Esophagus squamous epithelium (tissue), 4 donors: ENCODE measurements at regions not wholly inside any gene's neighbourhood (a gene's known extent, or its start where the extent isn't known, plus 50 kb on each side); places are given as distances from the start of the nearest gene placed in this dataset.

Experiments used
- POLR2A ChIP-seq, 4 donors: fragments of 450-650 bp; IDR thresholded peaks; one replicate each; pipeline ENCODE4 v1.6.1; 2017; ENCODE audit warnings: antibody characterized with exemption in 4 of 4, mild to moderate bottlenecking in 4 of 4, moderate library complexity in 3 of 4
- TF ChIP-seq, protein P1 (sequence below), 6 experiments: fragments of 450-650 bp in 4 of 6; fragments of 200-600 bp in 2 of 6; sonication (generic) in 2 of 6; IDR thresholded peaks; one replicate each; pipeline ENCODE4 v1.5.1; 2016 to 2019; ENCODE audit warnings: antibody characterized with exemption in 6 of 6, mild to moderate bottlenecking in 4 of 6, moderate library complexity in 4 of 6

DNA sequence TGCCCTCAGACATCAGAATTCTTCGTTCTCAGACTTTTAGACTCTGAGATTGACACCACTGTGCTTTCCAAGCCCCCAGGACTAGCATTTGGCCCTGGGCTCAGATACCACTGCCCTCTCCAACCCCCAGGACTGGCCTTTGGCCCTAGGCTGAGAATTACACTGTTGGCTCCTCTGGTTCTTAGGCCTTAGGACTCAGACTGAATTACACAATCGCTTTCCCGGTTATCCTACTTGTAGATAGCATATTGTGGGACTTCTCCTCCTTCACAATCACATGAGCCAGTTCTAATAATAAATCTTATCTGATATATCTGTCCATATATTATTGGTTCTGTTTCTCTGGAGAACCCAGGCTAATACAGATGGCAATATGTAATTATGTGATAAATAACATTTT is 1725.5 kb downstream of the GRIK2 start:
- TF ChIP-seq, protein P1, sequence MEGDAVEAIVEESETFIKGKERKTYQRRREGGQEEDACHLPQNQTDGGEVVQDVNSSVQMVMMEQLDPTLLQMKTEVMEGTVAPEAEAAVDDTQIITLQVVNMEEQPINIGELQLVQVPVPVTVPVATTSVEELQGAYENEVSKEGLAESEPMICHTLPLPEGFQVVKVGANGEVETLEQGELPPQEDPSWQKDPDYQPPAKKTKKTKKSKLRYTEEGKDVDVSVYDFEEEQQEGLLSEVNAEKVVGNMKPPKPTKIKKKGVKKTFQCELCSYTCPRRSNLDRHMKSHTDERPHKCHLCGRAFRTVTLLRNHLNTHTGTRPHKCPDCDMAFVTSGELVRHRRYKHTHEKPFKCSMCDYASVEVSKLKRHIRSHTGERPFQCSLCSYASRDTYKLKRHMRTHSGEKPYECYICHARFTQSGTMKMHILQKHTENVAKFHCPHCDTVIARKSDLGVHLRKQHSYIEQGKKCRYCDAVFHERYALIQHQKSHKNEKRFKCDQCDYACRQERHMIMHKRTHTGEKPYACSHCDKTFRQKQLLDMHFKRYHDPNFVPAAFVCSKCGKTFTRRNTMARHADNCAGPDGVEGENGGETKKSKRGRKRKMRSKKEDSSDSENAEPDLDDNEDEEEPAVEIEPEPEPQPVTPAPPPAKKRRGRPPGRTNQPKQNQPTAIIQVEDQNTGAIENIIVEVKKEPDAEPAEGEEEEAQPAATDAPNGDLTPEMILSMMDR (IDR thresholded peaks at IDR 0.05): no peak
- no peak for TF ChIP-seq POLR2A (IDR thresholded peaks at IDR 0.05)
